B cell (primary cell): ENCODE measurements at regions not wholly inside any gene's neighbourhood (a gene's known extent, or its start where the extent isn't known, plus 50 kb on each side); places are given as distances from the start of the nearest gene placed in this dataset.

ENCODE experiments used
- CTCF ChIP-seq: fragments of 200-600 bp; IDR thresholded peaks from one replicate; pipeline ENCODE4 v1.8.0; 2022; ENCODE audit warnings: antibody characterized with exemption, mild to moderate bottlenecking
- EZH2 ChIP-seq: IDR thresholded peaks from 2 replicates; pipeline ENCODE4 v1.6.1; 2012; ENCODE audit warnings: borderline replicate concordance, low read depth, mild to moderate bottlenecking, moderate library complexity, low read length; ENCODE audit not compliant: insufficient read depth, poor library complexity, severe bottlenecking

- TF ChIP-seq CTCF (no peak), EZH2 (no peak)
Observed at GRCh38 chr9:23635276-23635675, 190.8 kb downstream of the ELAVL2 start.
